ENCODE measurements at regions not wholly inside any gene's neighbourhood (a gene's known extent, or its start where the extent isn't known, plus 50 kb on each side); places are given as distances from the start of the nearest gene placed in this dataset.

DNA sequence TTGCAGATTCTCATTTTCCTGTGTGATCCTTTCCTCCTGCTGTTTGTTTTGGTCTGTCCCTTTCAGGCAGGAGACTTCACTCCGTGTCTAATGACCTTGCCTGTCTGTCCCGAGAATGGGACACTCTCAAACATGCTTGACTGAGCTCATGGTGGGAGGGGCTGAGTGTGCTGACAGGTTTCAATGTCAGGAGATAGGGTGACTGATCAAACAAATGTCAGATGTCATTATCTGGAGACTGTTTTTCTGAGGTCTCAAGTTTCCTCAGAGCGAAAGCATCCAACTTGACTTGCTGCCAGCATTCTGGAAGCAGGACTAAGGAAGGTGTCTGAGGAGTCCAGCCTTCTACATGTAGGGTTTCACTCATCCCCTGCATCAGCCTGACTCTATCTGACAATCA lies 228.8 kb upstream of the KIAA1217 start (continued):
- TF ChIP-seq, protein P1, sequence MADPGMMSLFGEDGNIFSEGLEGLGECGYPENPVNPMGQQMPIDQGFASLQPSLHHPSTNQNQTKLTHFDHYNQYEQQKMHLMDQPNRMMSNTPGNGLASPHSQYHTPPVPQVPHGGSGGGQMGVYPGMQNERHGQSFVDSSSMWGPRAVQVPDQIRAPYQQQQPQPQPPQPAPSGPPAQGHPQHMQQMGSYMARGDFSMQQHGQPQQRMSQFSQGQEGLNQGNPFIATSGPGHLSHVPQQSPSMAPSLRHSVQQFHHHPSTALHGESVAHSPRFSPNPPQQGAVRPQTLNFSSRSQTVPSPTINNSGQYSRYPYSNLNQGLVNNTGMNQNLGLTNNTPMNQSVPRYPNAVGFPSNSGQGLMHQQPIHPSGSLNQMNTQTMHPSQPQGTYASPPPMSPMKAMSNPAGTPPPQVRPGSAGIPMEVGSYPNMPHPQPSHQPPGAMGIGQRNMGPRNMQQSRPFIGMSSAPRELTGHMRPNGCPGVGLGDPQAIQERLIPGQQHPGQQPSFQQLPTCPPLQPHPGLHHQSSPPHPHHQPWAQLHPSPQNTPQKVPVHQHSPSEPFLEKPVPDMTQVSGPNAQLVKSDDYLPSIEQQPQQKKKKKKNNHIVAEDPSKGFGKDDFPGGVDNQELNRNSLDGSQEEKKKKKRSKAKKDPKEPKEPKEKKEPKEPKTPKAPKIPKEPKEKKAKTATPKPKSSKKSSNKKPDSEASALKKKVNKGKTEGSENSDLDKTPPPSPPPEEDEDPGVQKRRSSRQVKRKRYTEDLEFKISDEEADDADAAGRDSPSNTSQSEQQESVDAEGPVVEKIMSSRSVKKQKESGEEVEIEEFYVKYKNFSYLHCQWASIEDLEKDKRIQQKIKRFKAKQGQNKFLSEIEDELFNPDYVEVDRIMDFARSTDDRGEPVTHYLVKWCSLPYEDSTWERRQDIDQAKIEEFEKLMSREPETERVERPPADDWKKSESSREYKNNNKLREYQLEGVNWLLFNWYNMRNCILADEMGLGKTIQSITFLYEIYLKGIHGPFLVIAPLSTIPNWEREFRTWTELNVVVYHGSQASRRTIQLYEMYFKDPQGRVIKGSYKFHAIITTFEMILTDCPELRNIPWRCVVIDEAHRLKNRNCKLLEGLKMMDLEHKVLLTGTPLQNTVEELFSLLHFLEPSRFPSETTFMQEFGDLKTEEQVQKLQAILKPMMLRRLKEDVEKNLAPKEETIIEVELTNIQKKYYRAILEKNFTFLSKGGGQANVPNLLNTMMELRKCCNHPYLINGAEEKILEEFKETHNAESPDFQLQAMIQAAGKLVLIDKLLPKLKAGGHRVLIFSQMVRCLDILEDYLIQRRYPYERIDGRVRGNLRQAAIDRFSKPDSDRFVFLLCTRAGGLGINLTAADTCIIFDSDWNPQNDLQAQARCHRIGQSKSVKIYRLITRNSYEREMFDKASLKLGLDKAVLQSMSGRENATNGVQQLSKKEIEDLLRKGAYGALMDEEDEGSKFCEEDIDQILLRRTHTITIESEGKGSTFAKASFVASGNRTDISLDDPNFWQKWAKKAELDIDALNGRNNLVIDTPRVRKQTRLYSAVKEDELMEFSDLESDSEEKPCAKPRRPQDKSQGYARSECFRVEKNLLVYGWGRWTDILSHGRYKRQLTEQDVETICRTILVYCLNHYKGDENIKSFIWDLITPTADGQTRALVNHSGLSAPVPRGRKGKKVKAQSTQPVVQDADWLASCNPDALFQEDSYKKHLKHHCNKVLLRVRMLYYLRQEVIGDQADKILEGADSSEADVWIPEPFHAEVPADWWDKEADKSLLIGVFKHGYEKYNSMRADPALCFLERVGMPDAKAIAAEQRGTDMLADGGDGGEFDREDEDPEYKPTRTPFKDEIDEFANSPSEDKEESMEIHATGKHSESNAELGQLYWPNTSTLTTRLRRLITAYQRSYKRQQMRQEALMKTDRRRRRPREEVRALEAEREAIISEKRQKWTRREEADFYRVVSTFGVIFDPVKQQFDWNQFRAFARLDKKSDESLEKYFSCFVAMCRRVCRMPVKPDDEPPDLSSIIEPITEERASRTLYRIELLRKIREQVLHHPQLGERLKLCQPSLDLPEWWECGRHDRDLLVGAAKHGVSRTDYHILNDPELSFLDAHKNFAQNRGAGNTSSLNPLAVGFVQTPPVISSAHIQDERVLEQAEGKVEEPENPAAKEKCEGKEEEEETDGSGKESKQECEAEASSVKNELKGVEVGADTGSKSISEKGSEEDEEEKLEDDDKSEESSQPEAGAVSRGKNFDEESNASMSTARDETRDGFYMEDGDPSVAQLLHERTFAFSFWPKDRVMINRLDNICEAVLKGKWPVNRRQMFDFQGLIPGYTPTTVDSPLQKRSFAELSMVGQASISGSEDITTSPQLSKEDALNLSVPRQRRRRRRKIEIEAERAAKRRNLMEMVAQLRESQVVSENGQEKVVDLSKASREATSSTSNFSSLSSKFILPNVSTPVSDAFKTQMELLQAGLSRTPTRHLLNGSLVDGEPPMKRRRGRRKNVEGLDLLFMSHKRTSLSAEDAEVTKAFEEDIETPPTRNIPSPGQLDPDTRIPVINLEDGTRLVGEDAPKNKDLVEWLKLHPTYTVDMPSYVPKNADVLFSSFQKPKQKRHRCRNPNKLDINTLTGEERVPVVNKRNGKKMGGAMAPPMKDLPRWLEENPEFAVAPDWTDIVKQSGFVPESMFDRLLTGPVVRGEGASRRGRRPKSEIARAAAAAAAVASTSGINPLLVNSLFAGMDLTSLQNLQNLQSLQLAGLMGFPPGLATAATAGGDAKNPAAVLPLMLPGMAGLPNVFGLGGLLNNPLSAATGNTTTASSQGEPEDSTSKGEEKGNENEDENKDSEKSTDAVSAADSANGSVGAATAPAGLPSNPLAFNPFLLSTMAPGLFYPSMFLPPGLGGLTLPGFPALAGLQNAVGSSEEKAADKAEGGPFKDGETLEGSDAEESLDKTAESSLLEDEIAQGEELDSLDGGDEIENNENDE (IDR thresholded peaks at IDR 0.05; ENCODE audit: insufficient replicate concordance, low read length): no peak
- TF ChIP-seq, protein P2, sequence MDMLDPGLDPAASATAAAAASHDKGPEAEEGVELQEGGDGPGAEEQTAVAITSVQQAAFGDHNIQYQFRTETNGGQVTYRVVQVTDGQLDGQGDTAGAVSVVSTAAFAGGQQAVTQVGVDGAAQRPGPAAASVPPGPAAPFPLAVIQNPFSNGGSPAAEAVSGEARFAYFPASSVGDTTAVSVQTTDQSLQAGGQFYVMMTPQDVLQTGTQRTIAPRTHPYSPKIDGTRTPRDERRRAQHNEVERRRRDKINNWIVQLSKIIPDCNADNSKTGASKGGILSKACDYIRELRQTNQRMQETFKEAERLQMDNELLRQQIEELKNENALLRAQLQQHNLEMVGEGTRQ (IDR thresholded peaks at IDR 0.05; ENCODE audit: low read length): no peak
- TF ChIP-seq EGR1 (IDR thresholded peaks at IDR 0.05; ENCODE audit: borderline replicate concordance, low read depth, low read length) (no peak), BRCA1 (IDR thresholded peaks at IDR 0.05; ENCODE audit: low read depth, low read length) (no peak)
- TF ChIP-seq, protein P3, sequence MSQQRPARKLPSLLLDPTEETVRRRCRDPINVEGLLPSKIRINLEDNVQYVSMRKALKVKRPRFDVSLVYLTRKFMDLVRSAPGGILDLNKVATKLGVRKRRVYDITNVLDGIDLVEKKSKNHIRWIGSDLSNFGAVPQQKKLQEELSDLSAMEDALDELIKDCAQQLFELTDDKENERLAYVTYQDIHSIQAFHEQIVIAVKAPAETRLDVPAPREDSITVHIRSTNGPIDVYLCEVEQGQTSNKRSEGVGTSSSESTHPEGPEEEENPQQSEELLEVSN (IDR thresholded peaks at IDR 0.05): no peak
- TF ChIP-seq, protein P4, sequence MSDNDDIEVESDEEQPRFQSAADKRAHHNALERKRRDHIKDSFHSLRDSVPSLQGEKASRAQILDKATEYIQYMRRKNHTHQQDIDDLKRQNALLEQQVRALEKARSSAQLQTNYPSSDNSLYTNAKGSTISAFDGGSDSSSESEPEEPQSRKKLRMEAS (IDR thresholded peaks at IDR 0.05): no peak
